RWPE2 (cell line): ENCODE measurements at regions not wholly inside any gene's neighbourhood (a gene's known extent, or its start where the extent isn't known, plus 50 kb on each side); places are given as distances from the start of the nearest gene placed in this dataset.

Experiments used
- ATAC-seq: fragments of 200-7000 bp; cut with Tn5 transposase; 3 replicates; pipeline ENCODE4 v1.9.1; 2021; ENCODE audit warnings: low read depth
- DNase-seq: peaks from one replicate; pipeline ENCODE4 v3.0.0-alpha.2; 2020; ENCODE audit warnings: low spot score
- H3K27ac ChIP-seq: fragments of 450-650 bp; 2 replicates; pipeline ENCODE4 v1.5.1; 2017; ENCODE audit warnings: mild to moderate bottlenecking; ENCODE audit not compliant: poor library complexity, severe bottlenecking
- H3K27me3 ChIP-seq: fragments of 250-450 bp; sonication (Bioruptor Pico); 2 replicates; pipeline ENCODE4 v1.5.1; 2021; ENCODE audit warnings: mild to moderate bottlenecking, moderate library complexity; ENCODE audit not compliant: insufficient read depth, poor library complexity, severe bottlenecking
- H3K36me3 ChIP-seq: fragments of 250-450 bp; sonication (Bioruptor Pico); 2 replicates; pipeline ENCODE4 v1.5.1; 2020; ENCODE audit warnings: low read depth, mild to moderate bottlenecking, moderate library complexity
- H3K4me1 ChIP-seq: fragments of 250-450 bp; sonication (Bioruptor Pico); 2 replicates; pipeline ENCODE4 v1.5.1; 2021; ENCODE audit warnings: mild to moderate bottlenecking, moderate library complexity; ENCODE audit not compliant: insufficient read depth, poor library complexity, severe bottlenecking
- H3K4me3 ChIP-seq: fragments of 250-450 bp; sonication (Bioruptor Pico); 2 replicates; pipeline ENCODE4 v1.5.1; 2021; ENCODE audit warnings: mild to moderate bottlenecking, moderate library complexity; ENCODE audit not compliant: severe bottlenecking
- H3K9me3 ChIP-seq: fragments of 250-450 bp; sonication (Bioruptor Pico); 2 replicates; pipeline ENCODE4 v1.5.1; 2021; ENCODE audit warnings: mild to moderate bottlenecking, moderate library complexity; ENCODE audit not compliant: severe bottlenecking
- TF ChIP-seq, protein P1 (sequence below): fragments of 450-650 bp; IDR thresholded peaks from one replicate; pipeline ENCODE4 v1.5.1; 2017; ENCODE audit warnings: mild to moderate bottlenecking, moderate library complexity; ENCODE audit not compliant: poor library complexity, severe bottlenecking

GRCh38 chr11:86132667-86133249 is 63.9 kb upstream of the PICALM start:
- ATAC-seq (no peak), DNase-seq (no peak)
- Histone ChIP-seq H3K4me1 (no peaks in the 10 kb centered on the region), H3K27ac (no peak overlapping the region), H3K4me3 (no peak overlapping the region), H3K27me3 (no peaks in the 10 kb centered on the region), H3K36me3 (no peaks in the 10 kb centered on the region), H3K9me3 (no peaks in the 10 kb centered on the region)
- TF ChIP-seq, protein P1, sequence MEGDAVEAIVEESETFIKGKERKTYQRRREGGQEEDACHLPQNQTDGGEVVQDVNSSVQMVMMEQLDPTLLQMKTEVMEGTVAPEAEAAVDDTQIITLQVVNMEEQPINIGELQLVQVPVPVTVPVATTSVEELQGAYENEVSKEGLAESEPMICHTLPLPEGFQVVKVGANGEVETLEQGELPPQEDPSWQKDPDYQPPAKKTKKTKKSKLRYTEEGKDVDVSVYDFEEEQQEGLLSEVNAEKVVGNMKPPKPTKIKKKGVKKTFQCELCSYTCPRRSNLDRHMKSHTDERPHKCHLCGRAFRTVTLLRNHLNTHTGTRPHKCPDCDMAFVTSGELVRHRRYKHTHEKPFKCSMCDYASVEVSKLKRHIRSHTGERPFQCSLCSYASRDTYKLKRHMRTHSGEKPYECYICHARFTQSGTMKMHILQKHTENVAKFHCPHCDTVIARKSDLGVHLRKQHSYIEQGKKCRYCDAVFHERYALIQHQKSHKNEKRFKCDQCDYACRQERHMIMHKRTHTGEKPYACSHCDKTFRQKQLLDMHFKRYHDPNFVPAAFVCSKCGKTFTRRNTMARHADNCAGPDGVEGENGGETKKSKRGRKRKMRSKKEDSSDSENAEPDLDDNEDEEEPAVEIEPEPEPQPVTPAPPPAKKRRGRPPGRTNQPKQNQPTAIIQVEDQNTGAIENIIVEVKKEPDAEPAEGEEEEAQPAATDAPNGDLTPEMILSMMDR, result no peak

DNA sequence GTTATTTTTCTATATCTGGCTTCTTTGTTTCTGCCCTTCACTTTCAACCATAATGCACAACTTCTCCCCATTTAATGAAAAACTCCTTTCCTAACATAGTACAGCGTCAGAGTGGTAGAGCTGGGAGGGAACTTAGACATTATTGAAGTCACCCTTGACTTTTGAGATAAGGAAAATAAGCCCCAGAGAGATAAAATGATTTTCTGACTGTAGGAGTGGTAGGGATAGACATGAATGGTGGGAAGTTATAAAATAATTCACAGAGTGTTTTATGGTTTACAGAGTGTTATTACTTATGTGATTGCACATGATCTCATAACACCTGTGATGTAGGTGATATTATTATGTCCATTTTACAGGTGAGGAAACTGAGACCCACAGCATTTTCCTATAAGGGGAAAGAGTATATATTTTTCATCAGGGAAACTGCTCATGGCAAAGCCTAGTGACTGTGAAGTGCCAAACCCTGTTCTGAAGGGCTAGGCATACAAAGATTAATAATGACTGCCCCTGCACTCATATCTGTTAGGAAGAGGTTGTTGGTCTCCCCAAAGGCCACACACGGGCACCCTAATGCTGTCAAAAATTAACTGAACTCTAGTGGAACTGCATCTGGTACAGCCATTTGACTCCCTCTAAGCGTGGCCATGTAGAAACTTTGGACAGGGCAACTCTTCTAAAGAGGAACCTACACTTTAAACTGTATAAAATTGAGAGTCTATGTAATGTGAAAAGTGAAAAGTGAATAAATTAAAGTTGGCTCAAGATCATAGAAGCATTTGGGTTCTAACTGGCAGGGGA is 61.1 kb upstream of the PICALM start:
- Histone ChIP-seq H3K4me1 (no peaks in the 10 kb centered on the region), H3K36me3 (no peaks in the 10 kb centered on the region), H3K9me3 (no peaks in the 10 kb centered on the region), H3K27ac (no peak overlapping the region), H3K4me3 (no peak overlapping the region), H3K27me3 (no peaks in the 10 kb centered on the region)
- TF ChIP-seq, protein P1, result no peak
- DNase-seq (no peak), ATAC-seq (no peak)

DNA sequence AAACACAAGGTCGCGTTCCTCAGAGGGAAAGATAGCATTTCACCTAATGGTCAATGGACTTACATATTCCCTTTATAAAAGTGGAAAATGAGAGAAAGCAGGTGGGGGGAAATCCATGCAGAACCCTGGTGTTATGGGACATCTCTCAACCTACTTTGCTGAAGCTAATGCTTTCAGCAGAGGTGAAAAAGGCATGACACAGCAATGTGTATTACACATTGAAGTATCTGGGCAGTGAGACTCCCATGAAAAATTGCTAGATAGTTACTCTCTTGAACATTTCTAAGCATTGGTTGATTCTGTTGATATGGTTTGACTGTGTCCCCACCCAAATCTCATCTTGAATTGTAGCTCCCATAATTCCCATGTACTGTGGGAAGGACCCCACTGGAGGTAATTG is 60.0 kb upstream of the PICALM start:
- Histone ChIP-seq H3K27me3 (no peaks in the 10 kb centered on the region), H3K36me3 (no peaks in the 10 kb centered on the region), H3K4me1 (no peaks in the 10 kb centered on the region), H3K27ac (no peak overlapping the region), H3K9me3 (no peaks in the 10 kb centered on the region), H3K4me3 (no peak overlapping the region)
- TF ChIP-seq, protein P1, result no peak
- no peak for DNase-seq
- ATAC-seq, result no peak

- H3K4me1 ChIP-seq, result no peaks in the 10 kb centered on the region
- no peak overlapping the region for H3K4me3 ChIP-seq
- no peak for ATAC-seq
- TF ChIP-seq, protein P1, result no peak
- no peaks in the 10 kb centered on the region for H3K36me3 ChIP-seq
- H3K27ac ChIP-seq, result no peak overlapping the region
- no peak for DNase-seq
- no peaks in the 10 kb centered on the region for H3K9me3 ChIP-seq
- no peaks in the 10 kb centered on the region for H3K27me3 ChIP-seq
These were observed 58.0 kb upstream of the PICALM start for GRCh38 chr11:86126862-86127261.
